Astrocyte of the spinal cord (primary cell): ENCODE measurements at regions not wholly inside any gene's neighbourhood (a gene's known extent, or its start where the extent isn't known, plus 50 kb on each side); places are given as distances from the start of the nearest gene placed in this dataset.

ENCODE experiments used
- DNase-seq: peaks from one replicate; pipeline ENCODE4 v3.0.0; 2011; ENCODE audit warnings: low read depth, low spot score
- H3K4me3 ChIP-seq: 2 replicates; pipeline ENCODE4 v1.5.1; 2011; ENCODE audit warnings: low read depth, mild to moderate bottlenecking, low read length, moderate library complexity
- in situ Hi-C: cut with HindIII; loops from 2 replicates; pipeline ENCODE4 v1.10.0; 2017; ENCODE audit warnings: low sequenced_read_pairs
- TF ChIP-seq, protein P1 (sequence below): IDR thresholded peaks from 2 replicates; pipeline ENCODE4 v1.5.1; 2012; ENCODE audit warnings: low read depth, mild to moderate bottlenecking, low read length, inconsistent platforms

DNA sequence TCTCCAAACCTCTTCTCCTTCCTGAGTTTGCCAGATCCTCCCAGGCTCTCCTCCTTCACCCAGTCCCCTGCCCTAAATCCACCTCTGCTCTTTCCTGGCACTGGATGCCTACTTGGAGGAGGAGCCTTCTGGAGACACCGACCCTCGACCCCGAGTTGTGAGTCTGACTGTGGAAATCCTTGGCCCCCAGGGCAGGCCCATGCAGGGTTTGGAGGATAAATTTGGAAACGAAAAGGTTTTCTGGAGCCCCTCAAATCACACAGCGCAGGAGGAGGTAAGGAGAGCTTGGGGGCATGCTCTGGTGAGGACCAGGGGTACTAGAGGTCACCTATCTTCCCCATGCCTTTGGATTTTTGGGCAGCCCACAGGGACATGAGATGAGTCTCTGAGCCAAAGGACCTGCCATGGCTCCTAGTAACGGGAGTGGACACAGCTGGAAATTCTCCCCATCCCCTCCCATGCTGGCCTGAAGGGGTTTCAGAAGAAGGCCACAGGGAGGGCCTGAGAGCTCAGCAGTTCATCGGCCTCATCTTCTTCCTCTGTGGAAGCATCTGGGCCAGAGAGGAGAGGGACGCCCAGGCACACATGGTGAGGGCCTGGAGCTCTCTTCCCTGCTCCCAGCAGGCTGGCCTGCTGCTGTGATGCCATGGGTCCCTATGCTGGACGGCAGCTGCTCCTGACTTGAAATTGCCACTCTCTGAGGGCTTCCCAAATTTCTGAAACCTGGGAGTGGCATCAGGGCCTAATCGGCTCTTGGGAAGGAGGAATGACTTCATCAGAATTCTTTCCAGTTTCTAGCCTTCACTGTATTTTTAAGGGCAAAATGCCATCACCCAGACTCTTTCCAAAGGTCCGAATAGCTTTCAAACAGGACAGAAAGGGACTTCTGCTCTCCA, 68.6 kb upstream of the ITGA11 start:
- TF ChIP-seq, protein P1, sequence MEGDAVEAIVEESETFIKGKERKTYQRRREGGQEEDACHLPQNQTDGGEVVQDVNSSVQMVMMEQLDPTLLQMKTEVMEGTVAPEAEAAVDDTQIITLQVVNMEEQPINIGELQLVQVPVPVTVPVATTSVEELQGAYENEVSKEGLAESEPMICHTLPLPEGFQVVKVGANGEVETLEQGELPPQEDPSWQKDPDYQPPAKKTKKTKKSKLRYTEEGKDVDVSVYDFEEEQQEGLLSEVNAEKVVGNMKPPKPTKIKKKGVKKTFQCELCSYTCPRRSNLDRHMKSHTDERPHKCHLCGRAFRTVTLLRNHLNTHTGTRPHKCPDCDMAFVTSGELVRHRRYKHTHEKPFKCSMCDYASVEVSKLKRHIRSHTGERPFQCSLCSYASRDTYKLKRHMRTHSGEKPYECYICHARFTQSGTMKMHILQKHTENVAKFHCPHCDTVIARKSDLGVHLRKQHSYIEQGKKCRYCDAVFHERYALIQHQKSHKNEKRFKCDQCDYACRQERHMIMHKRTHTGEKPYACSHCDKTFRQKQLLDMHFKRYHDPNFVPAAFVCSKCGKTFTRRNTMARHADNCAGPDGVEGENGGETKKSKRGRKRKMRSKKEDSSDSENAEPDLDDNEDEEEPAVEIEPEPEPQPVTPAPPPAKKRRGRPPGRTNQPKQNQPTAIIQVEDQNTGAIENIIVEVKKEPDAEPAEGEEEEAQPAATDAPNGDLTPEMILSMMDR: no peak
- no peak for DNase-seq
- no peak overlapping the region for H3K4me3 ChIP-seq
- in situ Hi-C loops: no loop called here

DNA sequence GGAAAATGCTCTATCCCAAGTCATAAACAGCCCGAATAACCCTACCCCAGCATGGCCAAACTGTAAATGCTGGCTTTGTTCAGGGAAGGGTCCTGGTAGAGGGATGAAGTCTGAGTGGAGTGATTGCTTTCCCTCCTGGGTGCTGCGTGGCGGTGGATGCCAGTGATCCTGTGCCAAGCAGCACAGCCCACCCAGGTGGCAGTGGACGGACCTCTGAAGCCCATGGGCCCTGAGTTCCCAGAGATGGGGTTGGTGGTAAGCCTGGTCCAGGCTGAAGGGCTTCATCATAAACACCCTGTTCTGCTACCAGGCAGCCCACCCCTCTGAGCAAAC, 69.3 kb upstream of the ITGA11 start:
- no peak for DNase-seq
- in situ Hi-C loops: no loop called here
- TF ChIP-seq, protein P1: no peak
- no peak overlapping the region for H3K4me3 ChIP-seq

DNA sequence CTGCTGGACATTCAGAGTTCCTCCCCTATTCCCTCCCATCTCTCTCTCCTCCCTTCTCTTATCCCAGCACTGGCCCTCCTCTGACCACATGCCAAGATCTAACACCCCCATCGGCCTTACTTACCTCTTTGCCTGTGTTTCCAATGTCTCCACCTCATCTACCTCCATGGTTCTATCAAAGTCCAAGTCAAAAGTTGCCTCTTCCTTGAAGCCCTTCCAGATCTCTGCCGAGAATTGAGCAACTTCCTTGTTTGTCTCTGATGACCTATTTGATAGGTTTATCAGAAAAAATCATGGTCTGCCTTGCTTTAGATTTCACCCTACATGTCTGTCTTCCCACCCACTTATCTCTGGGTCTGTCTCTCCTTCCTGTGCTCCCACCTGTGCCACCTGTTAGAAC, 69.7 kb upstream of the ITGA11 start:
- DNase-seq: no peak
- in situ Hi-C loops: no loop called here
- TF ChIP-seq, protein P1: no peak
- no peak overlapping the region for H3K4me3 ChIP-seq

DNA sequence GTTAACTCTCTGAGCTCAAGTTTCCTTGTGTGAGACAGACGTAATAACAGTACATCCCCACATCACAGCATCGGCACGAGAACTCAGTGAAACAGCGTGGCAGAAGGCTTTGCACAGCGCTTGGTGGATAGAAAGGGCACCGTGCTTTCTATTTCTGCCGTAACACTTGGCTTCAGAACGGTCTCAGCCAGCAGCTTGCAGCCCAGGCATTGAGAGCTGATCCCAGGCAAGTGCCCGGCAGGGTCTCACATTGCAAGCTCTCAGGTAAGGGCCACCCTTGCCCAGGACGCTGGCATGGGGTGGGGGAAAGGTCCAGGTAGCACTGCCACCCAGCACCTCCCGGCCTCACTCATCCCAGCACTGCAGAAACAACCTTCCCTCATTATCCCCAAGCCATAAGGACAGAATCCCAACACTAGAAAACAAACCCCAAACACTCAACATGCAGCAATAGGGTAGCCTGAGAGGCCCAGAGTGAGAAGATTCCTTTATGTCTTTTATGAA, 70.5 kb upstream of the ITGA11 start:
- TF ChIP-seq, protein P1: no peak
- no peak for DNase-seq

DNA sequence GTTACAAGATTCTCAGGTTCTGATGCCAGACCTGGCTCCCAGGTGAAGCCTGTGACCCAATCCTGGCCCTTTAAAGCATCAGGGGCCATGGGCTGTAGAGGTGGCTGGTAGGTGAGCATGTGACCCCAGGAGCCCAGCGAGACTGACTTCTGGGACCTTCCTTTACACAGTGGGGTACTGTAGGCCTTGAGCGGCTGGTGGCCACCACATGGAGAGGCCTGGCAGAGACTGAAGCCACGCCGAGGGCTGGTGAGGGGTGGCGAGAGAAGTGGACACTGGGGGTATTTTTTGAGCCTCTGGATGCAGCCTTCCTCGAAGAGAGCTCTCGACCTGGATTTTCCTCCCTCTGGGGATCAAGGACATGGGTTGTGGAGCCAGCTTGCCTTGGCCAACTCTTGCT, 71.2 kb upstream of the ITGA11 start:
- in situ Hi-C loops: no loop called here
- H3K4me3 ChIP-seq: no peak overlapping the region
- DNase-seq: no peak
- TF ChIP-seq, protein P1: no peak

More for the DNA sequence above, 70.5 kb upstream of the ITGA11 start:
- in situ Hi-C loops: no loop called here
- H3K4me3 ChIP-seq: no peak overlapping the region

DNA sequence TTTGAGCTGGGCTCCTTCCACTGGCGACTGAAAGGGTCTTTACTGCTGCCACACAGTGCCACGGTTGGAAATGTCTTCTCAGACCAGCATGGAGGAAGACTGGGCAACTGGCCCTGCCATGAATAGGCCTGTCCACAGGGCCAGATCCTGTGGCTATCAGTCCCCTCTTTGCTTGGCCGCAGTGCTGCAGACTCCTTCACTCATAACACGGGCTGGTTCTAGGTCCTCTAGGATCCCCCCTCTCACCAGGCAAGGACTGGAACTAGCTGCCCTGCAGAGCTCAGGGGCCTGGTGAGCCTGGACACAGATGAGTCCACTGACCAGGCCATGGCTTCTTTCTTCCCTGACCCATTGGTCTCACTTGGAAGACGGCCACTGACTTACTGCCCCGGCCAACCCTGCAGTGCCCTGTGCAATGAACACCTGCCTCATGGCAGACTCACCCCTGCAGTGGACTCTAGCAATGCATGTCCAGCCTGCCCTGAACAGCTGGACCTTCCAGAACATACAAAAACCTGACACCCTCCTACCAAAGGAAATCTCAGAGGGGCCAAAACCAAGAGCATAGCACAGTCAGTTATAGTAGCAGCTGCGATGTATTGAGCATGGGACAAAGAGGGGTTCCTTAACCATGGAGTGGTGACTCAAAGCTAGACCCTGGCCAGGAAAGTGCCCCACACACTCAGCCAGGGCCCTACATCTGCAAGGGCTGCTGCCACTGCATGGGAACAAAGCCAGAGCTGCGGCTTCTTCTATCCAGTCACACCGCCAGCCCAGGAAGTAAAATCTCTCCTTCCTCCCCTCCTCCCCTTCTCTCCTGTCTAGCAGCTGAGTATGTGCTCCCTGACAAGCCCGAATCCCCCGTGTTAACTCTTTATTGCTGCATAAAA, 72.1 kb upstream of the ITGA11 start:
- H3K4me3 ChIP-seq: no peak overlapping the region
- TF ChIP-seq, protein P1: no peak
- DNase-seq: peak; percentile 40
- in situ Hi-C loops: no loop called here
